Loucy (cell line): ENCODE measurements at regions not wholly inside any gene's neighbourhood (a gene's known extent, or its start where the extent isn't known, plus 50 kb on each side); places are given as distances from the start of the nearest gene placed in this dataset.

Experiments used
- H2AFZ ChIP-seq: fragments of 200-600 bp; sonication (generic); 2 replicates; pipeline ENCODE4 v1.6.0; 2016; ENCODE audit warnings: antibody characterized with exemption, mild to moderate bottlenecking, low read length, moderate library complexity
- H3F3A ChIP-seq: fragments of 200-600 bp; 2 replicates; pipeline ENCODE4 v1.6.0; 2016; ENCODE audit warnings: antibody characterized with exemption, low read depth, mild to moderate bottlenecking
- H3K27me3 ChIP-seq: fragments of 200-600 bp; sonication (generic); 2 replicates; pipeline ENCODE4 v1.6.1; 2014; ENCODE audit warnings: low read length, mild to moderate bottlenecking; ENCODE audit not compliant: insufficient read depth, poor library complexity, severe bottlenecking
- H3K36me3 ChIP-seq: fragments of 200-600 bp; sonication (generic); 2 replicates; pipeline ENCODE4 v1.6.1; 2016; ENCODE audit warnings: low read length; ENCODE audit not compliant: insufficient read depth
- H3K4me1 ChIP-seq: fragments of 200-600 bp; sonication (generic); 2 replicates; pipeline ENCODE4 v1.5.1; 2014; ENCODE audit warnings: low read length, mild to moderate bottlenecking; ENCODE audit not compliant: insufficient read depth, poor library complexity, severe bottlenecking
- H3K4me2 ChIP-seq: fragments of 200-600 bp; sonication (generic); 2 replicates; pipeline ENCODE4 v1.6.0; 2014; ENCODE audit warnings: antibody characterized with exemption, low read length, low read depth, mild to moderate bottlenecking; ENCODE audit not compliant: poor library complexity, severe bottlenecking
- H3K4me3 ChIP-seq: fragments of 200-600 bp; sonication (generic); 2 replicates; pipeline ENCODE4 v1.5.1; 2014; ENCODE audit warnings: low read length, mild to moderate bottlenecking, mixed read lengths; ENCODE audit not compliant: poor library complexity, severe bottlenecking
- H3K79me2 ChIP-seq: fragments of 200-600 bp; sonication (generic); 2 replicates; pipeline ENCODE4 v1.6.1; 2014; ENCODE audit warnings: low read length; ENCODE audit not compliant: insufficient read depth
- H3K9ac ChIP-seq: fragments of 200-600 bp; sonication (generic); 2 replicates; pipeline ENCODE4 v1.6.0; 2014; ENCODE audit warnings: mild to moderate bottlenecking, low read depth, low read length, moderate library complexity; ENCODE audit not compliant: poor library complexity, severe bottlenecking
- H3K9me2 ChIP-seq: fragments of 200-600 bp; sonication (generic); replicated peaks from 2 replicates; pipeline ENCODE4 v1.6.1; 2016; ENCODE audit warnings: low read depth, low read length, mixed read lengths
- H3K9me3 ChIP-seq: fragments of 200-600 bp; sonication (generic); 2 replicates; pipeline ENCODE4 v1.6.1; 2014; ENCODE audit warnings: mild to moderate bottlenecking, antibody characterized with exemption, low read length, low read depth; ENCODE audit not compliant: insufficient read depth
- H4K20me1 ChIP-seq: fragments of 200-600 bp; sonication (generic); 2 replicates; pipeline ENCODE4 v1.6.0; 2014; ENCODE audit warnings: antibody characterized with exemption, low read length, mild to moderate bottlenecking; ENCODE audit not compliant: insufficient read depth, poor library complexity, severe bottlenecking
- EZH2phosphoT487 ChIP-seq: fragments of 200-600 bp; IDR thresholded peaks from 2 replicates; pipeline ENCODE4 v1.6.1; 2018; ENCODE audit warnings: antibody characterized with exemption, mild to moderate bottlenecking, moderate library complexity, borderline replicate concordance
- TF ChIP-seq, protein P1 (sequence below): fragments of 200-600 bp; sonication (generic); conservative IDR thresholded peaks from 2 replicates; pipeline ENCODE4 v1.5.1; 2014; ENCODE audit warnings: mild to moderate bottlenecking, antibody characterized with exemption, low read length

DNA sequence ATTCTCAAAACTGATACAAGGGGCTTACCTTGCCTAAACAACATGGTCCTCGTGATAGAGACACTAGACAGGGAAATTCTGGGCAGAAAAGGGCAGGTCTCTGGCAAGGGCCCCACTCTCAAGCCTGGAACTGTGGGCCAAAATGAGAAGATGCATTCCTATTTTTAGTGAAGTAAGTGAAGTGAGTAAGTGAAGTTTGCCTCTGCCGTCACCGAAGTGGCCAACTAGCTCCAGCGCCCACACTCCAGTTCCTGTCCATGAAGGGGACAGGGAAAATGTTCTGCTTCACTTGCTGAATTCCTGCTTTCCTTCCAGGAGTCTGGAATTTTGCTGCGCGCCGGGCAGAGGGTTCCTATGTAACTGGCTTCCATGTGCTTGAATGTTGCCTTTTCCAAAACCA lies 1035.6 kb upstream of the TMEM132C start:
- Histone ChIP-seq H3K9me3 (no peaks in the 10 kb centered on the region), H3K36me3 (no peaks in the 10 kb centered on the region), H3K9ac (no peak overlapping the region), H2AFZ (no peak overlapping the region), H3K4me3 (no peak overlapping the region), H3K4me2 (no peak overlapping the region), H3K4me1 (no peaks in the 10 kb centered on the region), H3F3A (no peaks in the 10 kb centered on the region), H3K27me3 (no peaks in the 10 kb centered on the region), H3K79me2 (no peaks in the 10 kb centered on the region), H3K9me2 (no peaks in the 10 kb centered on the region), H4K20me1 (no peaks in the 10 kb centered on the region)
- TF ChIP-seq EZH2phosphoT487 = no peak
- TF ChIP-seq, protein P1, sequence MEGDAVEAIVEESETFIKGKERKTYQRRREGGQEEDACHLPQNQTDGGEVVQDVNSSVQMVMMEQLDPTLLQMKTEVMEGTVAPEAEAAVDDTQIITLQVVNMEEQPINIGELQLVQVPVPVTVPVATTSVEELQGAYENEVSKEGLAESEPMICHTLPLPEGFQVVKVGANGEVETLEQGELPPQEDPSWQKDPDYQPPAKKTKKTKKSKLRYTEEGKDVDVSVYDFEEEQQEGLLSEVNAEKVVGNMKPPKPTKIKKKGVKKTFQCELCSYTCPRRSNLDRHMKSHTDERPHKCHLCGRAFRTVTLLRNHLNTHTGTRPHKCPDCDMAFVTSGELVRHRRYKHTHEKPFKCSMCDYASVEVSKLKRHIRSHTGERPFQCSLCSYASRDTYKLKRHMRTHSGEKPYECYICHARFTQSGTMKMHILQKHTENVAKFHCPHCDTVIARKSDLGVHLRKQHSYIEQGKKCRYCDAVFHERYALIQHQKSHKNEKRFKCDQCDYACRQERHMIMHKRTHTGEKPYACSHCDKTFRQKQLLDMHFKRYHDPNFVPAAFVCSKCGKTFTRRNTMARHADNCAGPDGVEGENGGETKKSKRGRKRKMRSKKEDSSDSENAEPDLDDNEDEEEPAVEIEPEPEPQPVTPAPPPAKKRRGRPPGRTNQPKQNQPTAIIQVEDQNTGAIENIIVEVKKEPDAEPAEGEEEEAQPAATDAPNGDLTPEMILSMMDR = no peak

DNA sequence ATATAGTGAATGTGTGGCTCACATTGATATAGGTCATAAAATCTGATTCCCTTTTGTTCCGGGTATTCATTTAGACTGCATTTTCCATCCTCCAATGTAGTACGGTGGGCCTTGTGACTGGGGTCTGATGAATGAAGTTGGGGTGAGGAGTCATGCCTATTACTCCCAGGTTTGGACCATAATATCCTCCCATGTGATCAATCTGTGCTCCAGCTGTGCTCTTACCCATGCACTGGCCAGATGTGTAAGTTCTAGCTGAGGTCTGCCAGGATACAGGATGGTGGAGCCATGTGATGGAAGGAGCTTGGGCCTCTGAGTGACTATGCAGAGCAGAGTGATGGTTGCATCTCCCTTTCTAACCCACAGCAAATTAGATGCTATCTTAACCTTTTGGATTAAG lies 1034.0 kb upstream of the TMEM132C start:
- no peaks in the 10 kb centered on the region for H3K79me2 ChIP-seq
- no peaks in the 10 kb centered on the region for H3F3A ChIP-seq
- no peaks in the 10 kb centered on the region for H3K4me1 ChIP-seq
- H2AFZ ChIP-seq = no peak overlapping the region
- H4K20me1 ChIP-seq = no peaks in the 10 kb centered on the region
- no peaks in the 10 kb centered on the region for H3K27me3 ChIP-seq
- H3K9me3 ChIP-seq = no peaks in the 10 kb centered on the region
- H3K4me3 ChIP-seq = no peak overlapping the region
- H3K9me2 ChIP-seq = no peaks in the 10 kb centered on the region
- H3K36me3 ChIP-seq = no peaks in the 10 kb centered on the region
- no peak overlapping the region for H3K9ac ChIP-seq
- no peak for TF ChIP-seq EZH2phosphoT487
- TF ChIP-seq, protein P1 = no peak
- H3K4me2 ChIP-seq = no peak overlapping the region

DNA sequence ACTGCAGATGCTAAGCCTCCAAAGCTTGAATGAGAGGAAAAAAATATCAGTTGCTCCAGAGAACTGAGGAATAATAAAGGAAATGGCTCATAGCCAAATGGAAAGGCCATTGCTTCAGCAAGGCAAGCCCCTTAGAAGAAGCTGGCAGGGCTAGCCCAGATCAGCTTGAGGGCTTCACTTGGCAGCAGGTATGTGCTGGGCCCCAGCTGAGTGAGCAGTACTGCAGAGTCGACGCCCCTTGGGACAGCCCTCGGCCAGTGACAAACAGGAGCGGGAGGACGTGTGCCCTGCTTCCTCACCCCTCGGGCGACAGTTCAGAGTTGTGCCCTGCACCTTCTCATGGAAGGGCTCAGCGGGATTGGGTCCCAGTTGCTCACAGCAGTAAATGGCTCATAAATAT lies 1031.2 kb upstream of the TMEM132C start:
- TF ChIP-seq, protein P1 = no peak
- no peak for TF ChIP-seq EZH2phosphoT487
- Histone ChIP-seq H3K36me3 (no peaks in the 10 kb centered on the region), H3K27me3 (no peaks in the 10 kb centered on the region), H3K4me1 (no peaks in the 10 kb centered on the region), H3K9me3 (no peaks in the 10 kb centered on the region), H3K79me2 (no peaks in the 10 kb centered on the region), H3F3A (no peaks in the 10 kb centered on the region), H3K9ac (no peak overlapping the region), H3K9me2 (no peaks in the 10 kb centered on the region), H3K4me3 (no peak overlapping the region), H4K20me1 (no peaks in the 10 kb centered on the region), H2AFZ (no peak overlapping the region), H3K4me2 (no peak overlapping the region)
